NT2/D1 (cell line): ENCODE measurements at regions not wholly inside any gene's neighbourhood (a gene's known extent, or its start where the extent isn't known, plus 50 kb on each side); places are given as distances from the start of the nearest gene placed in this dataset.

Source experiments
- SUZ12 ChIP-seq: IDR thresholded peaks from 2 replicates; pipeline ENCODE4 v1.6.1; 2011; ENCODE audit not compliant: insufficient read length, insufficient read depth; ENCODE audit errors: extremely low read depth
- YY1 ChIP-seq: IDR thresholded peaks from 2 replicates; pipeline ENCODE4 v1.6.1; 2011; ENCODE audit not compliant: insufficient read length, insufficient read depth
- ZNF274 ChIP-seq: IDR thresholded peaks from 2 replicates; pipeline ENCODE4 v1.6.1; 2011; ENCODE audit warnings: mild to moderate bottlenecking, low read depth, low read length

DNA sequence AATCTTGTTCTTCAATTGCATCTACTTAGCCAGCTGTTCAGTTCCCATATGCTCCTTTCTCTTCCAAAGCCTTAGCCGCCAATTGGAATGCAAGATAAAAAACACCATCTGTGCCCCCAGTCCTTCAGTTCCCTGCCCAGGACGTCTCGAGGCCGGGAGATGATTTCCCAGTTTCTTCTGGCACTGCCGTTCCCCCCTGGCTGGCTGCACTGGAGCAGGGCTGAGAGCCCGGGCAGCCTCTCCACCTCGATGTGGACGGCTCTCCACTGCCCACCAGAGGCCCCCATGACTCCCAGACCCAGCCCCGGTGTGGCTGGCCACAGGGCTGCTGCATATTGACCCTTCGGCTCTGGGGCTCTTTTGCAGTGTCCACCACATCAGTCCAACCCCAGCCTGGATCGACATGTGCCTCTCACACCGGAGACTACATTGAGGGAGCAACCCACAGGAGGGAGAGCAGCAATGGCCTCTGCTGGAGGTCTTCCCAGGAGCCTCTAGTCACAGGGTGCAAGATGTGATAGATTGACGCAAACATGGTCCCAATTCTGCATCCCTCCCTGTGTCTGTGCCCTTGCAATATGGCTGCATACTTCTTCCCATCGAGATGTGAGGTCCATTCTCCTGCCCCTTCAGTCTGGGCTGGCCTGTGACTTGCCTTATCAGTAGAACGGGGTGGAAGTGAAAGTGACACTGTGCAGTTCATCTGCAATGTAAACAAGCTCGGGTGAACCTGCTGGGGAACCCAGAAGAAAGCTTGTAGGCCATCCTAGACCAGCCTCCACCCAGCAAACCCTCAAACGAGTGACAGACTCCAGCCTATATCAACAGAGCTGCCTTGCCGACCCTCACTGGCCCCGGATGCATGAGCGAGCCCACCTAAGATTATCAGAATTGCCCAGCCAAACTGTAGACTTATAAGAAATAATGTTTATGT lies 52.3 kb upstream of the PRR20G start:
- no peak for TF ChIP-seq ZNF274
- TF ChIP-seq YY1: no peak
- no peak for TF ChIP-seq SUZ12
